Liver (tissue), 8 donors: ENCODE measurements at regions not wholly inside any gene's neighbourhood (a gene's known extent, or its start where the extent isn't known, plus 50 kb on each side); places are given as distances from the start of the nearest gene placed in this dataset.

ENCODE experiments used
- DNase-seq: peaks from one replicate; pipeline ENCODE4 v3.0.0-alpha.2; 2017; ENCODE audit warnings: low spot score
- H3K27ac ChIP-seq, 2 donors: one replicate each; pipeline ENCODE4 v1.7.0; 2013; ENCODE audit warnings: inconsistent platforms in 2 of 2, low read length in 2 of 2, control low read depth in 1 of 2, low read depth in 1 of 2, mild to moderate bottlenecking in 1 of 2
- H3K27me3 ChIP-seq, 4 donors: one replicate each; pipeline versions ENCODE4 v1.6.1 to v1.7.0; 2013; ENCODE audit warnings: low read length in 3 of 4, inconsistent platforms in 1 of 4, mild to moderate bottlenecking in 1 of 4, moderate library complexity in 1 of 4; ENCODE audit not compliant: control insufficient read depth in 4 of 4, insufficient read depth in 4 of 4
- H3K36me3 ChIP-seq, 4 donors: one replicate each; pipeline versions ENCODE4 v1.6.1 to v1.7.0; 2013; ENCODE audit warnings: low read length in 3 of 4, mild to moderate bottlenecking in 3 of 4, low read depth in 1 of 4, moderate library complexity in 1 of 4; ENCODE audit not compliant: control insufficient read depth in 4 of 4, insufficient read depth in 3 of 4
- H3K4me1 ChIP-seq, 4 donors: one replicate each; pipeline versions ENCODE4 v1.6.1 to v1.7.0; 2013; ENCODE audit warnings: low read length in 3 of 4, mild to moderate bottlenecking in 3 of 4, moderate library complexity in 1 of 4; ENCODE audit not compliant: control insufficient read depth in 4 of 4, insufficient read depth in 4 of 4
- H3K4me3 ChIP-seq, 3 donors: one replicate each; pipeline versions ENCODE4 v1.6.1 to v1.7.0; 2013; ENCODE audit warnings: low read length in 3 of 3, control low read depth in 1 of 3, low read depth in 1 of 3, mild to moderate bottlenecking in 1 of 3
- H3K9ac ChIP-seq, 2 donors: one replicate each; pipeline ENCODE4 v1.7.0; 2013; ENCODE audit warnings: low read length in 2 of 2, mild to moderate bottlenecking in 2 of 2, moderate library complexity in 2 of 2, control low read depth in 1 of 2, low read depth in 1 of 2
- H3K9me3 ChIP-seq, 4 donors: one replicate each; pipeline versions ENCODE4 v1.6.1 to v1.7.0; 2013; ENCODE audit warnings: low read length in 3 of 4; ENCODE audit not compliant: control insufficient read depth in 4 of 4
- CTCF ChIP-seq: fragments of 150-350 bp; IDR thresholded peaks from 2 replicates; pipeline ENCODE4 v1.5.1; 2017; ENCODE audit warnings: improper control_type of control experiment, low read depth, low read length; ENCODE audit not compliant: missing input control
- EGR1 ChIP-seq, 2 donors: IDR thresholded peaks; 2 replicates each; pipeline ENCODE4 v1.6.1; 2016 to 2018; ENCODE audit warnings: antibody characterized with exemption in 2 of 2, low read depth in 2 of 2
- FOXA1 ChIP-seq: IDR thresholded peaks from 2 replicates; pipeline ENCODE4 v1.6.1; 2016; ENCODE audit warnings: antibody characterized with exemption
- FOXA2 ChIP-seq: IDR thresholded peaks from 2 replicates; pipeline ENCODE4 v1.6.1; 2016; ENCODE audit warnings: antibody characterized with exemption
- GABPA ChIP-seq, 2 donors: IDR thresholded peaks in 1 of 2; conservative IDR thresholded peaks in 1 of 2; 2 replicates each; pipeline ENCODE4 v1.6.1; 2016; ENCODE audit warnings: antibody characterized with exemption in 2 of 2, mild to moderate bottlenecking in 1 of 2, moderate library complexity in 1 of 2
- HNF4A ChIP-seq, 2 donors: conservative IDR thresholded peaks; 2 replicates each; pipeline ENCODE4 v1.6.1; 2016; ENCODE audit warnings: antibody characterized with exemption in 2 of 2, mild to moderate bottlenecking in 2 of 2
- HNF4G ChIP-seq: IDR thresholded peaks from 2 replicates; pipeline ENCODE4 v1.6.1; 2016; ENCODE audit warnings: antibody characterized with exemption
- JUND ChIP-seq, 2 donors: IDR thresholded peaks; 2 replicates each; pipeline ENCODE4 v1.6.1; 2016; ENCODE audit warnings: antibody characterized with exemption in 2 of 2
- MAX ChIP-seq: IDR thresholded peaks from 2 replicates; pipeline ENCODE4 v1.6.1; 2016; ENCODE audit warnings: antibody characterized with exemption
- NR2F2 ChIP-seq: IDR thresholded peaks from 2 replicates; pipeline ENCODE4 v1.6.1; 2016; ENCODE audit warnings: antibody characterized with exemption
- RAD21 ChIP-seq, 2 donors: IDR thresholded peaks; 2 replicates each; pipeline ENCODE4 v1.6.1; 2016; ENCODE audit warnings: antibody characterized with exemption in 2 of 2, mild to moderate bottlenecking in 2 of 2
- REST ChIP-seq: IDR thresholded peaks from 2 replicates; pipeline ENCODE4 v1.6.1; 2016; ENCODE audit warnings: antibody characterized with exemption, mild to moderate bottlenecking
- RXRA ChIP-seq, 2 donors: IDR thresholded peaks; 2 replicates each; pipeline ENCODE4 v1.6.1; 2017 to 2018; ENCODE audit warnings: antibody characterized with exemption in 2 of 2, mild to moderate bottlenecking in 1 of 2
- SP1 ChIP-seq: IDR thresholded peaks from 2 replicates; pipeline ENCODE4 v1.6.1; 2018; ENCODE audit warnings: antibody characterized with exemption, mild to moderate bottlenecking
- TAF1 ChIP-seq: conservative IDR thresholded peaks from 2 replicates; pipeline ENCODE4 v1.6.1; 2016; ENCODE audit warnings: antibody characterized with exemption, mild to moderate bottlenecking
- YY1 ChIP-seq: IDR thresholded peaks from 2 replicates; pipeline ENCODE4 v1.6.1; 2016; ENCODE audit warnings: antibody characterized with exemption, mild to moderate bottlenecking
- ZBTB33 ChIP-seq: IDR thresholded peaks from 2 replicates; pipeline ENCODE4 v1.6.1; 2016; ENCODE audit warnings: antibody characterized with exemption
- WGBS: extraction: QIAGEN DNeasy Blood & Tissue Kit; methylation state at CpG from one replicate; pipeline ENCODE4 v1.1.7; 2013; 5-methylcytosine and 5-hydroxymethylcytosine counted together
- donor health status: healthy.
- donor health status: healthy.
- donor health status: healthy.
- donor health status: healthy.
- donor health status: healthy.

- TF ChIP-seq GABPA (IDR thresholded peaks at IDR 0.05 in 1 of 2, conservative IDR thresholded peaks at IDR 0.05 in 1 of 2) (no peak), NR2F2 (no peak), EGR1 (IDR thresholded peaks at IDR 0.05; ENCODE audit: low read depth in 2 of 2) (no peak), CTCF (peak; percentile 3), RAD21 (IDR thresholded peaks at IDR 0.05) (peak in 1 of 2 donors; percentile 32), HNF4G (no peak), ZBTB33 (no peak), JUND (IDR thresholded peaks at IDR 0.05) (no peak), REST (no peak)
- Histone ChIP-seq H3K4me3 (no peak overlapping the region), H3K27ac (no peak overlapping the region), H3K27me3 (no peaks in the 10 kb centered on the region), H3K4me1 (no peaks in the 10 kb centered on the region), H3K9ac (no peak overlapping the region), H3K9me3 (no peaks in the 10 kb centered on the region), H3K36me3 (no peaks in the 10 kb centered on the region)
- WGBS = 83% methylated on average over 2 of the region's 2 CpGs
- DNase-seq = no peak
Observed at GRCh38 chrX:99266255-99266654, 1143.8 kb downstream of the PCDH19 start.

GRCh38 chrX:99248180-99248579 is 1161.9 kb downstream of the PCDH19 start:
- DNase-seq = no peak
- Histone ChIP-seq H3K4me3 (no peak overlapping the region), H3K36me3 (no peaks in the 10 kb centered on the region), H3K9me3 (no peaks in the 10 kb centered on the region), H3K27ac (no peak overlapping the region), H3K4me1 (no peaks in the 10 kb centered on the region), H3K27me3 (no peaks in the 10 kb centered on the region), H3K9ac (no peak overlapping the region)
- TF ChIP-seq REST (no peak), RXRA (IDR thresholded peaks at IDR 0.05) (no peak), JUND (IDR thresholded peaks at IDR 0.05) (no peak), CTCF (no peak), FOXA2 (no peak), HNF4A (conservative IDR thresholded peaks at IDR 0.05) (no peak), RAD21 (IDR thresholded peaks at IDR 0.05) (no peak), NR2F2 (no peak), MAX (no peak), HNF4G (no peak), ZBTB33 (no peak), TAF1 (no peak), SP1 (no peak), YY1 (no peak), GABPA (IDR thresholded peaks at IDR 0.05 in 1 of 2, conservative IDR thresholded peaks at IDR 0.05 in 1 of 2) (no peak), FOXA1 (no peak)
